ENCODE measurements at regions not wholly inside any gene's neighbourhood (a gene's known extent, or its start where the extent isn't known, plus 50 kb on each side); places are given as distances from the start of the nearest gene placed in this dataset.

GRCh38 chr2:21972586-21972985 lies 848.8 kb downstream of the TDRD15 start:
- H3K9ac ChIP-seq (ENCODE audit: insufficient read depth, low read depth, low read length): no peak overlapping the region
- DNase-seq (ENCODE audit: low spot score) (no peak), FAIRE-seq (no peak), ATAC-seq (no peak)
- CTCF ChIA-PET (ENCODE audit: low intra/inter-chr PET ratio, low total read pairs): no interaction called here
- H3K27ac ChIP-seq (ENCODE audit: extremely low read length, insufficient read depth, low read length): no peak overlapping the region
- no peak overlapping the region for H3K4me3 ChIP-seq (replicated peaks in 1 of 3; ENCODE audit: insufficient read depth in 1 of 3, low read depth in 2 of 3, low read length in 3 of 3)
- intact Hi-C loops (cut with micrococcal nuclease; ENCODE audit: unreplicated experiment): no loop called here
- no peaks in the 10 kb centered on the region for H4K20me1 ChIP-seq (ENCODE audit: insufficient read depth, low read length)
- no peak overlapping the region for H3K4me2 ChIP-seq (ENCODE audit: low read depth, low read length)
- no peaks in the 10 kb centered on the region for H3K4me1 ChIP-seq (ENCODE audit: insufficient read depth, low read length)
- 1% methylated on average over 4 of the region's 4 CpGs for WGBS (ENCODE audit: low lambda C conversion rate)
- TF ChIP-seq HNF4G (IDR thresholded peaks at IDR 0.05; ENCODE audit: borderline replicate concordance, low read depth, low read length) (no peak), HNF4G (CRISPR knock-in tag; IDR thresholded peaks at IDR 0.05; ENCODE audit: borderline replicate concordance, low read depth) (no peak), POGZ (CRISPR knock-in tag; IDR thresholded peaks at IDR 0.05) (no peak), NFIB (CRISPR knock-in tag; IDR thresholded peaks at IDR 0.05; ENCODE audit: borderline replicate concordance) (no peak), PRDM4 (CRISPR knock-in tag; IDR thresholded peaks at IDR 0.05; ENCODE audit: borderline replicate concordance) (no peak), ZBTB37 (CRISPR knock-in tag; IDR thresholded peaks at IDR 0.05) (no peak), SNRNP70 (IDR thresholded peaks at IDR 0.05; ENCODE audit: low read depth, low read length) (no peak), CENPBD1 (CRISPR knock-in tag; IDR thresholded peaks at IDR 0.05; ENCODE audit: borderline replicate concordance, low read depth) (no peak)
- no peaks in the 10 kb centered on the region for H3K36me3 ChIP-seq (replicated peaks in 1 of 2; ENCODE audit: control insufficient read depth in 1 of 2, insufficient read depth in 2 of 2, low read length in 2 of 2)
- no peaks in the 10 kb centered on the region for H3K27me3 ChIP-seq (ENCODE audit: control insufficient read depth in 1 of 2, insufficient read depth in 2 of 2, low read length in 2 of 2)
- in situ Hi-C loops (cut with HindIII; ENCODE audit: extremely low pct_ligation_motif_present, low pct_unique_long_range_greater_than_20kb): no loop called here
- peaks cover 3% of the 10 kb centered on the region; the same call in 1 of the 2 replicates for H3K9me3 ChIP-seq (ENCODE audit: low read length)
- no peaks in the 10 kb centered on the region for H3K79me2 ChIP-seq (ENCODE audit: insufficient read depth, low read length)
- BruUV-seq (replicated peaks): no TSS peak
- H2AFZ ChIP-seq (ENCODE audit: low read length): no peak overlapping the region
- POLR2A ChIA-PET: no interaction called here

Data from HepG2 (cell line).